ENCODE measurements at regions not wholly inside any gene's neighbourhood (a gene's known extent, or its start where the extent isn't known, plus 50 kb on each side); places are given as distances from the start of the nearest gene placed in this dataset.

DNA sequence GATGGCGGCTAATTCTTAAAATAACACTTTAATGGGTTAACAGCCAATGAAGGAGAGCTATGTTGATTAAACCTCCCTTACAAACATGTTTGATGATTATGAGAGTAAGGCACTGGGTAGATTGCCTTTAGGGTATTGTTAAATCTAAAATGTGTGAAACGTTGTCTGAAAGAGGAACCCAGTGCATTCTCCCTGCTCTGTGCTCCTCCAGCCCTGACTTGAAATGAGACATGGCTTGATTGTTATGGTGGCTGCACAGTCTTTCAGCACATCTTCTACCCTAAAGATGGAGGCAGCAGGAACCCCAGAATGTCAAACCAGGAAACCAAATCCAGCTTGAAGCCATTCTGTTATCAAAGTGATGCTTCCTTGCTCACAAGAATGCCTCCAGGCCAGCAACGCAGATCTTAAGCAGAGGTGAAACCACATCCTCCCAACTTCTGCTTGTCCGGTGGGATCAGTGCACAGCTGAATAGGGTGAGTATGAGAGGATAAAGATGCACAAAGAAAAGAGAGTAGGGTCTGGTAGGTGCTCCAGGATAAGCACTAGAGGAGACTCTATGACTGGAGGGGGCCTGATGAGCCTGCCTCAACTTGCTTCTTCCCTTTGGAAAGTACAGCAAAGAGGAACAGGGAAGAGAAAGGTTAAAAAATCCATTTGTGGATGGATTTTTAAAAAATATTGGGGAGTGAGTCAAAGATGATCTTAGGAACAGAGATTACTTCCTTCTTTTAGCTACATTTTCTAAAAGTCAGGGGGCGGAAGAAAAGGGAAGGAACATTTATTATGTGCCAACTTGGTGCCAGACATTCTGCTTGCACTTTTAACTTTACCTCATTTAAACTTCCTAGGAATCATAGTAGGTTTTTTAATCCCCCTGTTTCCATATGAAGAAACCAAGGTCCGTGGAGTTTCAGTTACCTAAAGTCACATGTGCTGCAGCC is 523.0 kb downstream of the TXNL1 start (continued):
- TF ChIP-seq RAD21 (IDR thresholded peaks at IDR 0.05 in 1 of 2, conservative IDR thresholded peaks at IDR 0.05 in 1 of 2; ENCODE audit: low read depth in 2 of 2, low read length in 2 of 2) (no peak), SUZ12 (IDR thresholded peaks at IDR 0.05; ENCODE audit: low read length) (no peak), ZNF274 (IDR thresholded peaks at IDR 0.05; ENCODE audit: borderline replicate concordance, extremely low read depth, low read length) (no peak)

All from H1 (cell line).